Ovary (tissue), 7 donors: ENCODE measurements at regions not wholly inside any gene's neighbourhood (a gene's known extent, or its start where the extent isn't known, plus 50 kb on each side); places are given as distances from the start of the nearest gene placed in this dataset.

Source experiments
- DNase-seq, 5 donors: peaks; one replicate each; pipeline ENCODE4 v3.0.0-alpha.2; 2019 to 2020
- H3K27ac ChIP-seq, 2 donors: fragments of 200-600 bp; one replicate each; pipeline versions ENCODE4 v1.5.1 to v1.8.0; 2019 to 2022
- H3K27me3 ChIP-seq: fragments of 200-600 bp; one replicate; pipeline ENCODE4 v1.8.0; 2022
- H3K36me3 ChIP-seq: fragments of 200-600 bp; sonication (generic); one replicate; pipeline ENCODE4 v1.5.1; 2019
- H3K4me1 ChIP-seq: one replicate; pipeline ENCODE4 v1.8.1; 2013; ENCODE audit warnings: mild to moderate bottlenecking, moderate library complexity; ENCODE audit not compliant: insufficient read depth
- H3K4me3 ChIP-seq: fragments of 200-600 bp; sonication (generic); one replicate; pipeline ENCODE4 v1.5.1; 2017
- H3K9me3 ChIP-seq, 2 donors: fragments of 200-600 bp in 1 of 2; sonication (generic) in 1 of 2; one replicate each; pipeline versions ENCODE4 v1.5.1 to v1.8.1; 2013 to 2019; ENCODE audit warnings: mild to moderate bottlenecking in 1 of 2, moderate library complexity in 1 of 2
- CTCF ChIP-seq, 3 donors: fragments of 450-650 bp in 2 of 3; fragments of 200-600 bp in 1 of 3; IDR thresholded peaks; one replicate each; pipeline versions ENCODE4 v1.5.1 to v1.8.0; 2016 to 2022; ENCODE audit warnings: antibody characterized with exemption in 3 of 3, mild to moderate bottlenecking in 1 of 3
- EP300 ChIP-seq: sonication (generic); formaldehyde crosslinking; IDR thresholded peaks from one replicate; pipeline ENCODE4 v1.6.1; 2017; ENCODE audit warnings: antibody characterized with exemption
- POLR2A ChIP-seq: fragments of 450-650 bp; IDR thresholded peaks from one replicate; pipeline ENCODE4 v1.6.1; 2017; ENCODE audit warnings: antibody characterized with exemption, mild to moderate bottlenecking, moderate library complexity
- WGBS, 3 donors: extraction: QIAGEN DNeasy Blood & Tissue Kit in 1 of 3; methylation state at CpG; one replicate each; pipeline versions ENCODE4 v1.1.5 to v1.1.7; 2013 to 2017; 5-methylcytosine and 5-hydroxymethylcytosine counted together
- intact Hi-C, 4 donors: fragments of 100-400 bp; cut with DNase I; formaldehyde crosslinking; loops; one replicate each; pipeline versions ENCODE4 v1.11.0 to v1.15.1; 2022 to 2023
- donor health status: DM: no; HTN: no; CAD: no; lungs with moderate emphysema.
- donor health status: DM: no; HTN: no; CAD: no.
- donor health status: Bipolar disorder and iron deficiency.
- donor health status: DM: no; HTN: no; CAD: no.
- donor health status: DM: yes; HTN: yes; CAD: no.

DNA sequence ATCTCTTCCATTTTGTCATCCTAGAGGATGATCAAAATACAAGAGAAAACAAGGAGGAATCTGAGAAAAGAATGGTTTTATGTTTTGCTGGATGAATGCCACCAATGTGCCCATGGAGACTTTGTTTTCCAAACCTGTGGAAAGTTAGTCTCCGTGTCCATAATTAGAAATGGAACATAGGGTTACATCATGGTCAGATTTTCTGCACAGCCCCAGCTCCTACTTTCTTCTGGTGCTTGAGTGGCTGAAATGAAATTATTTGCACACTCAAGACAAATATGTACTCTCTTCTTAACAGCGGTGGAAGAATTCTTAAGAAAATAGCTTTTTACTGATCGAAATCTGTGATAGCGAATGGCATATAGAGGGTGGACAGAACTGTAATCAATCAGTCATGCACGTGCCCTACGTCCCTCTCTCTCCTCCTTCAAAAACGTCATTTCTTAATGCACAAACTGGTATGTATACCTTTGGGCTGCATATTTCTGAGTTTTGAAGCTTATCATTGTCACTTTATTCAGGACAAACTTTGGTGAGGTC, 825.2 kb downstream of the AACS start:
- Histone ChIP-seq H3K27ac (no peak overlapping the region), H3K9me3 (no peaks in the 10 kb centered on the region), H3K4me3 (no peak overlapping the region), H3K27me3 (no peaks in the 10 kb centered on the region), H3K4me1 (no peaks in the 10 kb centered on the region), H3K36me3 (no peaks in the 10 kb centered on the region)
- TF ChIP-seq EP300 (no peak), CTCF (IDR thresholded peaks at IDR 0.05) (no peak), POLR2A (no peak)
- DNase-seq = no peak
- intact Hi-C loops = no loop called here
- WGBS, 3 donors = 52 to 70% (median 54%) methylated on average over 7 of the region's 7 CpGs

- TF ChIP-seq POLR2A = no peak
- TF ChIP-seq EP300 = no peak
- TF ChIP-seq CTCF (IDR thresholded peaks at IDR 0.05) = no peak
- no peak overlapping the region for H3K27ac ChIP-seq
- no peaks in the 10 kb centered on the region for H3K27me3 ChIP-seq
- H3K4me3 ChIP-seq = no peak overlapping the region
- no peaks in the 10 kb centered on the region for H3K4me1 ChIP-seq
- WGBS, 3 donors = 25 to 47% (median 34%) methylated on average over 5 of the region's 5 CpGs
- no peak for DNase-seq
- no peaks in the 10 kb centered on the region for H3K36me3 ChIP-seq
- H3K9me3 ChIP-seq = no peaks in the 10 kb centered on the region
- intact Hi-C loops = no loop called here
These were observed 825.7 kb downstream of the AACS start for GRCh38 chr12:125890971-125891370.

- TF ChIP-seq EP300 (no peak), CTCF (IDR thresholded peaks at IDR 0.05) (no peak), POLR2A (no peak)
- 63 to 74% (median 67%) methylated on average over 1 of the region's 1 CpG for WGBS, 3 donors
- intact Hi-C loops = no loop called here
- no peaks in the 10 kb centered on the region for H3K4me1 ChIP-seq
- H3K27me3 ChIP-seq = no peaks in the 10 kb centered on the region
- no peak overlapping the region for H3K27ac ChIP-seq
- H3K9me3 ChIP-seq = no peaks in the 10 kb centered on the region
- no peaks in the 10 kb centered on the region for H3K36me3 ChIP-seq
- H3K4me3 ChIP-seq = no peak overlapping the region
- no peak for DNase-seq
These were observed 827.0 kb downstream of the AACS start for GRCh38 chr12:125892276-125892675.

GRCh38 chr12:125902991-125903390, 837.8 kb downstream of the AACS start:
- Histone ChIP-seq H3K4me1 (no peaks in the 10 kb centered on the region), H3K36me3 (no peaks in the 10 kb centered on the region), H3K4me3 (no peak overlapping the region), H3K27me3 (no peaks in the 10 kb centered on the region), H3K9me3 (no peaks in the 10 kb centered on the region), H3K27ac (no peak overlapping the region)
- DNase-seq = no peak
- intact Hi-C loops = no loop called here
- WGBS, 3 donors = 79 to 86% (median 85%) methylated on average over 2 of the region's 2 CpGs
- no peak for TF ChIP-seq POLR2A
- no peak for TF ChIP-seq CTCF (IDR thresholded peaks at IDR 0.05)
- TF ChIP-seq EP300 = no peak
